HG03159 (cell line): ENCODE measurements at regions not wholly inside any gene's neighbourhood (a gene's known extent, or its start where the extent isn't known, plus 50 kb on each side); places are given as distances from the start of the nearest gene placed in this dataset.

Source experiments
- ATAC-seq: cut with Tn5 transposase; IDR thresholded peaks from one replicate; pipeline ENCODE4 v1.9.1; 2021; ENCODE audit warnings: mild to moderate bottlenecking, moderate library complexity; ENCODE audit not compliant: unreplicated experiment

- ATAC-seq, result no peak
Observed at GRCh38 chr1:5812295-5812694, 179.9 kb downstream of the NPHP4 start.

DNA sequence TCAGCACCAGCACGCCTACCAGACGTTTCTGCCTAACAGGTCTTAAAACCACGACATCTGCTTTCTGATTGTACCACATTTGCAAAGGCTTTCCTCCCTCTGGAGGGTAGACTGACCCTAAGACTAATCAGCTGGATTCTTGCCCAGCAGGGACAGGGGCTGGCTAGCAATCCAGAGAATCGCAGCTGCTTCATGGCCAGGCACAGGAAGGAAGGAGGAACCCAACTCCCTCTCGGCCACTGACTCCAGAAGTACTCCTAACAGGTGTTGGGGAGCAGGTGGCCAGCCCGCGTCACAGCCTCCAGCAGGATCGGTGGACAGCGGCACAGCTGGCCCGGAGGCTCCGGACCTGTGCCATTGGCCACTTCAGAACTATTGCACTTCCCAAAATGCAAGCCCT is 180.8 kb downstream of the NPHP4 start:
- no peak for ATAC-seq

DNA sequence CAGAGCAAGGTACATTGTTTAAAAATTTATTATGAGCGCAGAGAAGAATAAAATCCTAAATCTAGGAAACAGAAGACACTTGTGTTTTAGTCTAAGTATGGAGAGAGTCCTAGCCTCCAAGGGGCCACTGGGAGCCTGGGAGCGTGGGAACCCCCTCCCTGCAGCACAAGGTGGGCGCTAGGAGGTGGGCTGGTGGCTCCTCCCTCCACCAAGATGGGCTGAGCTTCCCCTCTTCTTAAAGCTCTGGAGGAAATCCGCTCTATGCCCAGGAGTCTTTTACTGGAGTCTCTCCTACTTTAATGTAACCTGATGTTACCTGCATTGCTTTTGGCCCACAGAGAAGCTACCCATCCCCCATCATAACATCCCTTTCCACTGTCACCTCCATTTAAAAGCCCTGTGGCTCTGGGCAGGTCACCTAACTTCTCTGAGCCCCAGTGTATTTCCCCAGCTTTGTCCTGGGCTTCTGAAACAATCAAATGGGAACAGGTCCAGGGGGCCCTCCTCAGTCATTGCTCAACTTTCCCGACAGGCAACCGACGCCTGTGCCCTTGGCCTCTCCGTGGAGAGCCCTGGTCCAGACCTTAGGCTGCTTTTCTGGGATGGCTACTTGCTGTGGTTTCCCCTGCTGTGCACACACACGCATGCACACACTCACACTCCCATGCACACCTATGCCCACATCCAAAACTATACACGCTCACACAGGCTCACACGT is 181.5 kb downstream of the NPHP4 start:
- ATAC-seq, result no peak

- ATAC-seq, result no peak
Observed at GRCh38 chr1:5810131-5810530, 182.1 kb downstream of the NPHP4 start.

GRCh38 chr1:5809207-5809788 is 182.9 kb downstream of the NPHP4 start:
- ATAC-seq, result no peak

DNA sequence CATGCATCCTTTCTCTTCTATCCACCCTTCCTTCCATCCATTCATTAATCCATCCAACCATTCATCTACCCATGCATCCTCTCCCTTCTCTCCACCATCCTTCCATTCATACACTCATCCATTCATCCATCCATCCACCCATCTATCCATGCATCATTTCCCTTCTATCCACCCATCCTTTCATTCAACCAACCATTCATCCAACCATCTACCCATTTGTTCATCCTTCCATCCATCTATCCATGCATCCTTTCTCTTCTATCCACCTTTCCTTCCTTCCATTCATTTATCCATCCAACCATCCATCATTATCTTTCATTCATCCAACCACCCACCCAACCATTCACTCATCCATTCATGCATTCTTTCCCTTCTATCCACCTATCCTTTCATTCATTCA is 188.4 kb downstream of the NPHP4 start:
- no peak for ATAC-seq

- ATAC-seq, result no peak
Observed at GRCh38 chr1:5802606-5803005, 189.6 kb downstream of the NPHP4 start.

DNA sequence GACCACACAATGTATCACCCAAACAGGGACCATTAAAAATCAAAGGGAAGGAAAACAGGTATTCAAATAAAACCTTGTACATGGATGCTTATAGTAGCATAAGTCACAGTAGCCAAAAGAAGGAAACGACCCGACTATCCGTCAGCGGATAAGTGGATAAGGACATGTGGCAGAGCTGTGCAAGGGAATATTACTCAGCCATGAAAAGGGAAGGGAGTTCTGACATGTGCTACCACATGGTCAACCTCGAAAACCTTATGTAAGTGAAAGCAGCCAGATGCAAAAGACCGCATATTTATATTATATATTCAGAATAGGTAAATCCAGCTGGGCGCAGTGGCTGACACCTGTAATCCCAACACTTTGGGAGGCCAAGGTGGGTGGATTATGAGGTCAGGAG is 193.3 kb downstream of the NPHP4 start:
- no peak for ATAC-seq

DNA sequence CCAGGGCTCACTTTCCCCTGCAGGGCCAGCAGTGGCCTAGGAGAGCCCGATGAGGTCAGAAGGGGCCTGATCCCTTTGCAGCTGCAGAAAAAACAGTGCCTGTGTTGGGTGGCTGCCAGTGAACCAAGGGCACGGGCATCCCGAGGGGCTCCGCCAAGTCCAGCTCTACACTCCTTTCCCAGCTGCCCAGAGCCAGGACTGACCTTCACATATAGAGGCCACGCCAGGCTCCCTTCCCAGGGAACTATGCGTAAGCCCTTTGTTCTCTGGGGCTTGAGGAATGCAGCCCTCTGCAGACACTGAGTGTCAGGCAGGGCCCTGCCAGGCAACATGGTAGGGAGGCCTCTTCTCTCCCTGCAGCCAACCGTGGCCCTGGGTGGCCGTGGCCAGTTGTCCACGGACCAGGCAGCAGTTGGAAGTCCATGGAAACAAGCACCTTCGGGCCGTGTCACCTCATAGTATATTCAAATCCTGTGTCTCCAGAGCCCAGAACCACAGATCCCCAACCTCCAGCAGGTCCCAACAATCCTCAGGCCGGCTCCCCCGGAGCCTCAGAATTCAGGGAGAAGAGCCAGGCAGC is 194.0 kb downstream of the NPHP4 start:
- ATAC-seq, result no peak

- no peak for ATAC-seq
Observed at GRCh38 chr1:5796028-5796427, 196.2 kb downstream of the NPHP4 start.

- ATAC-seq, result no peak
Observed at GRCh38 chr1:5794279-5794678, 197.9 kb downstream of the NPHP4 start.

GRCh38 chr1:5793516-5793915 is 198.7 kb downstream of the NPHP4 start:
- no peak for ATAC-seq

- no peak for ATAC-seq
Observed at GRCh38 chr1:5781079-5781478, 211.1 kb downstream of the NPHP4 start.

DNA sequence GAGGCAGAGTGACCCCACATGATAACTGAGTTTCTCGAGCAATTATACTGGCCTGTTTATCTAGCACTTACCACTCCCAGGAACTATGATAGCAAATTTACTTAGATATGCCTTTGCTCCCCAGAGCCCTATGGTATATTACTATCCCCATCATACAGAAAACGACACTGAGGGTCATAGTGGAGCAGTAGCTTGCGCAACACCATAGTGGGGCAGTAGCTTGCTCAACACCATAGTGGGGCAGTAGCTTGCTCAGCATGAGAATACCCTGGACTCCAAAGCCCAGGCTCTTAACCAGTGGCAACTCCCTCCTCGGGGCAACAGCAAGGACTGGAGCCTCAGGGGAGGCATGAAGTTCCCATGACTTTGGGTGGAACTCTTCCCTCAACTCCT is 211.9 kb downstream of the NPHP4 start:
- no peak for ATAC-seq

DNA sequence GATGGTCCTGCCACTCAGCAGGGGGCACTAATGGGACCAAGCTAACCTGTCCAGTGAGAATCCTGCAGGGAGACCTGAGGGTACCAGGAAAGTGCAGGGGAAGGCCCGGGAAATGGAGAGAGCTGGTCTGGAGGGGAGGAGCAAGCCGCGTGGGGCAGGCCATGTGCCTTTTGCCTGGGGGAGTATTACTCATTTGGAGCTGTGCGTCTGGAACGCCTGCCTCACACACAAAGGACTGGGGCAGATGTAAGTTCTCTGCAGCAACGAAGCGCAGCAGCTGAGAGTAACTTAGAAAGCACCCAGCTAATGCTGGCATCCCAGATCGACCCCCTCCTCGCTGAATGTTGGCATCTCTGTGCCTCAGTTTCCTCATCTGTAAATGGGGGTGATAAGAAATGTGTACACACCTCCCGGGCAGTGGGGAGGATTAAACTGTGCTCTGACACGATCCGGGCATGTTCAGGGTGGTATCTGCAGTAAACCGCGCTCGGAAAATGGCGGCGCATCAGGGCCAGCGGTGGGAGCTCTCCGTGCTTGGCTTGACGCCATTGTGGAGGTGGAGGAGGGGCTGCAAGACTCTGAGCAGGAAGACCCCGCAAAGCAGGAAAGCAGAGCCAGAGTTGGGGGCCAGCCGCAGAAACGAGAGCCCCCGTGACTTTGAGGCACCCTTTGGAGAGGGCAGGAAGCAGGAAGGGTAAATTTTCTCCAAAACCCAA is 212.5 kb downstream of the NPHP4 start:
- no peak for ATAC-seq

DNA sequence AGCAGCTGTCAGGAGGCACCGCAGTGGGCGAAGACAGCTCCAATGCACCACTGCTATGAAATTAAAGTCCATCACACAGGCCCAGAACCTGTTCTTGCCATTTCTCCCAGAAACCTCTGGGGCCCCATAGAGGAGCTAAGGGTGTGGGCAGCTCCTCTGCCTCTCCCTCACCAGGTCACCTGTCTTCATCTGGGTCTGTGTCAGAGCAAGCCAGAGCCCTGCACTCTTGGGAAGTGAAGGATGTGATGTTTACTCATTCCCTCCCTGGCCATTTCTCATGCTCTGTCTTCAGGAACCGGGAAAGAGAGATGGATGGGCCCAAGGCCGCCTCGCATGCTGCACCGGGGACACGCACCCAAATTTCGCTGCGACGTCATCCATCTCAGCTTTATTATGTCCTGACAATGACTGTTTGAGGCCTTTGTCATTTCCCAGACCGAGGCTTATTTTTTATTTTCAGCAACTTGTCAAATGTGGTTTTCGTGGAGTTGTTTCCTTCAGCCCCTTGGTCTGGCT is 216.1 kb downstream of the NPHP4 start:
- no peak for ATAC-seq

DNA sequence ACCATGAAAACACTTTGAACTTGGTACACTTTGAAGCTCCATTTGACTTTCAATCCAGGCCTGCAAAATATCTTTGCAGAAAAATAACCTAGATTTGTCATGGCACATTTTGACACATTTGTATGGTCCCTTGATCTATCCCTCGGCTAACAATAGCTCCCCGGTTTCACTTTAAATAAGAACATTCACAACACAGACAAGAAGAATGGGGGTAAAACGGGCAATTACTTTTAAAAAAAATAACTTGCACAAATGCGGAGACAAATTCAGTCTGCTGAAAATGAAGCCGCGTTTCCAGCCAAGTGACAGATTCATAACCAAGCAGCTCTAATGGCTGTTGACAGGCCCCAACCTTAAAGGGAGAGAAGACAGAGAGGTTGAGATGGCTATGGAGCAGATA is 218.2 kb downstream of the NPHP4 start:
- ATAC-seq, result no peak

GRCh38 chr1:5771788-5772187 is 220.4 kb downstream of the NPHP4 start:
- no peak for ATAC-seq

- ATAC-seq, result no peak
Observed at GRCh38 chr1:5770981-5771765, 221.1 kb downstream of the NPHP4 start.

DNA sequence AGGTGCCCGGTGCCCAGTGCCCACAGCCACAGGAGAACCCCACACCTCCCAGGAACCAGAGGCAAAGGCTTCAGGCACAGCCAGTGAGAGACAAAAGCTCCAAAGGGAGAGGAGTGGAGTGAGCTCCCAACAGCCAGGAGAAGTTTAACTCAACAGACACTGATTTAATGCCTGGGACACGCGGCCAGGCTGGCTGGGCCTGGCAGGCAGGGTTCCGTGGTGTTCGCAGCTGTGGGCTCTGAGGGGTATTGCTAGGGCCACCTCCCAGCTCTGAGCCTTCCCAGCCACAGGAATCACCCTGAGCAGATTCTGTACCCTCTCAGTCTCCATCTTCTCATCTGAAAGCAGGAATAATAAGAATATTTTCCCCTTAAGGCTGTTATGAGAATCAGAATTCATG is 222.5 kb downstream of the NPHP4 start:
- ATAC-seq, result no peak

GRCh38 chr1:5769146-5769545 is 223.1 kb downstream of the NPHP4 start:
- ATAC-seq, result no peak
